Prostate gland (tissue), 2 donors: ENCODE measurements at regions not wholly inside any gene's neighbourhood (a gene's known extent, or its start where the extent isn't known, plus 50 kb on each side); places are given as distances from the start of the nearest gene placed in this dataset.

Source experiments
- CTCF ChIP-seq, 4 experiments: fragments of 200-600 bp in 2 of 4; fragments of 450-650 bp in 2 of 4; sonication (generic) in 2 of 4; IDR thresholded peaks; 1 replicate in 3 of 4; 2 replicates in 1 of 4; pipeline ENCODE4 v1.5.1; 2016 to 2019; ENCODE audit warnings: antibody characterized with exemption in 4 of 4, mild to moderate bottlenecking in 2 of 4, moderate library complexity in 2 of 4
- POLR2A ChIP-seq: fragments of 450-650 bp; IDR thresholded peaks from one replicate; pipeline ENCODE4 v1.6.1; 2016; ENCODE audit warnings: antibody characterized with exemption, mild to moderate bottlenecking
- POLR2AphosphoS5 ChIP-seq: sonication (generic); formaldehyde crosslinking; IDR thresholded peaks from one replicate; pipeline ENCODE4 v1.6.1; 2017; ENCODE audit warnings: antibody characterized with exemption

GRCh38 chrY:15583111-15583510 is 1058.8 kb downstream of the NLGN4Y start:
- TF ChIP-seq CTCF (IDR thresholded peaks at IDR 0.05) (no peak), POLR2A (no peak), POLR2AphosphoS5 (no peak)
